Fibroblast of pulmonary artery (primary cell): ENCODE measurements at regions not wholly inside any gene's neighbourhood (a gene's known extent, or its start where the extent isn't known, plus 50 kb on each side); places are given as distances from the start of the nearest gene placed in this dataset.
A peak's percentile ranks its signal among the peaks of the same experiment; 100 is the strongest.

Experiments used
- DNase-seq: peaks from one replicate; pipeline ENCODE4 v3.0.0-alpha.2; 2010; ENCODE audit warnings: low read depth
- H3K4me3 ChIP-seq: replicated peaks from 2 replicates; pipeline ENCODE4 v1.5.1; 2011; ENCODE audit warnings: low read depth, mild to moderate bottlenecking, control low read depth, low read length, moderate library complexity
- CTCF ChIP-seq: IDR thresholded peaks from 2 replicates; pipeline ENCODE4 v1.5.1; 2011; ENCODE audit warnings: mild to moderate bottlenecking, control low read depth, low read length, inconsistent platforms; ENCODE audit errors: missing control alignments

- no peak for TF ChIP-seq CTCF
- DNase-seq = no peak
- H3K4me3 ChIP-seq = no peak overlapping the region
Measured at GRCh38 chr5:35488791-35489190, 128.9 kb upstream of the SPEF2 start.

GRCh38 chr5:35488055-35488454, 129.6 kb upstream of the SPEF2 start:
- no peak for TF ChIP-seq CTCF
- H3K4me3 ChIP-seq = no peak overlapping the region
- DNase-seq = no peak

GRCh38 chr5:35487233-35488025, 130.2 kb upstream of the SPEF2 start:
- DNase-seq = no peak
- no peak for TF ChIP-seq CTCF
- H3K4me3 ChIP-seq = no peak overlapping the region

GRCh38 chr5:35485487-35485886, 132.2 kb upstream of the SPEF2 start:
- H3K4me3 ChIP-seq = no peak overlapping the region
- no peak for DNase-seq
- TF ChIP-seq CTCF = no peak

GRCh38 chr5:35484241-35484640, 133.4 kb upstream of the SPEF2 start:
- TF ChIP-seq CTCF = no peak
- DNase-seq = no peak
- no peak overlapping the region for H3K4me3 ChIP-seq

GRCh38 chr5:35483780-35484179, 133.9 kb upstream of the SPEF2 start:
- no peak overlapping the region for H3K4me3 ChIP-seq
- no peak for DNase-seq
- TF ChIP-seq CTCF = no peak

GRCh38 chr5:35483191-35483590, 134.5 kb upstream of the SPEF2 start:
- H3K4me3 ChIP-seq = no peak overlapping the region
- TF ChIP-seq CTCF = no peak
- DNase-seq = peak; percentile 27
